RWPE2 (cell line): ENCODE measurements at regions not wholly inside any gene's neighbourhood (a gene's known extent, or its start where the extent isn't known, plus 50 kb on each side); places are given as distances from the start of the nearest gene placed in this dataset.

ENCODE experiments used
- ATAC-seq: fragments of 200-7000 bp; cut with Tn5 transposase; 3 replicates; pipeline ENCODE4 v1.9.1; 2021; ENCODE audit warnings: low read depth
- DNase-seq: peaks from one replicate; pipeline ENCODE4 v3.0.0-alpha.2; 2020; ENCODE audit warnings: low spot score
- H3K27ac ChIP-seq: fragments of 450-650 bp; 2 replicates; pipeline ENCODE4 v1.5.1; 2017; ENCODE audit warnings: mild to moderate bottlenecking; ENCODE audit not compliant: poor library complexity, severe bottlenecking
- H3K27me3 ChIP-seq: fragments of 250-450 bp; sonication (Bioruptor Pico); 2 replicates; pipeline ENCODE4 v1.5.1; 2021; ENCODE audit warnings: mild to moderate bottlenecking, moderate library complexity; ENCODE audit not compliant: insufficient read depth, poor library complexity, severe bottlenecking
- H3K36me3 ChIP-seq: fragments of 250-450 bp; sonication (Bioruptor Pico); 2 replicates; pipeline ENCODE4 v1.5.1; 2020; ENCODE audit warnings: low read depth, mild to moderate bottlenecking, moderate library complexity
- H3K4me1 ChIP-seq: fragments of 250-450 bp; sonication (Bioruptor Pico); 2 replicates; pipeline ENCODE4 v1.5.1; 2021; ENCODE audit warnings: mild to moderate bottlenecking, moderate library complexity; ENCODE audit not compliant: insufficient read depth, poor library complexity, severe bottlenecking
- H3K4me3 ChIP-seq: fragments of 250-450 bp; sonication (Bioruptor Pico); 2 replicates; pipeline ENCODE4 v1.5.1; 2021; ENCODE audit warnings: mild to moderate bottlenecking, moderate library complexity; ENCODE audit not compliant: severe bottlenecking
- H3K9me3 ChIP-seq: fragments of 250-450 bp; sonication (Bioruptor Pico); 2 replicates; pipeline ENCODE4 v1.5.1; 2021; ENCODE audit warnings: mild to moderate bottlenecking, moderate library complexity; ENCODE audit not compliant: severe bottlenecking
- TF ChIP-seq, protein P1 (sequence below): fragments of 450-650 bp; IDR thresholded peaks from one replicate; pipeline ENCODE4 v1.5.1; 2017; ENCODE audit warnings: mild to moderate bottlenecking, moderate library complexity; ENCODE audit not compliant: poor library complexity, severe bottlenecking

DNA sequence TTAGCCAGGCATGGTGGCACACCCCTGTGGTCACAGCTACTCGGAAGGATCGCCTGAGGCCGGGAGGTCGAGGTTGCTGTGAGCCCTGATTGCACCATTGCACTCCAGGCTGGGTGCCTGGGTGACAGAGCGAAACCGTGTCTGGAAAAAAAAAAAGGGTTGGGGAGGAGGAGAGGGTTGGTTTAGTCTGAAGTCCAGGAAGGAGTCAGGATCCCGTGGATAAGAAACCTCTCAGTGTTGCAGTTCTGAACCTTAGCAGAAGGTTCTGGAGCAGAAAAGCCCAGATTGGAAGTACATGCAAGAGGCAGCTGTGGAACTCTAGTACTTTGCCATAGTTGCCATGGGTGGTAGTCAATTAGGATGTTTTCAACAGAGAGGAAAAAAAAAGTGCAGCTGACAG lies 125.2 kb upstream of the CPEB4 start:
- ATAC-seq = no peak
- DNase-seq = no peak
- H3K27ac ChIP-seq = no peak overlapping the region
- no peak overlapping the region for H3K4me3 ChIP-seq
- H3K36me3 ChIP-seq = no peaks in the 10 kb centered on the region
- H3K9me3 ChIP-seq = no peaks in the 10 kb centered on the region
- H3K4me1 ChIP-seq = peaks cover 18% of the 10 kb centered on the region
- TF ChIP-seq, protein P1, sequence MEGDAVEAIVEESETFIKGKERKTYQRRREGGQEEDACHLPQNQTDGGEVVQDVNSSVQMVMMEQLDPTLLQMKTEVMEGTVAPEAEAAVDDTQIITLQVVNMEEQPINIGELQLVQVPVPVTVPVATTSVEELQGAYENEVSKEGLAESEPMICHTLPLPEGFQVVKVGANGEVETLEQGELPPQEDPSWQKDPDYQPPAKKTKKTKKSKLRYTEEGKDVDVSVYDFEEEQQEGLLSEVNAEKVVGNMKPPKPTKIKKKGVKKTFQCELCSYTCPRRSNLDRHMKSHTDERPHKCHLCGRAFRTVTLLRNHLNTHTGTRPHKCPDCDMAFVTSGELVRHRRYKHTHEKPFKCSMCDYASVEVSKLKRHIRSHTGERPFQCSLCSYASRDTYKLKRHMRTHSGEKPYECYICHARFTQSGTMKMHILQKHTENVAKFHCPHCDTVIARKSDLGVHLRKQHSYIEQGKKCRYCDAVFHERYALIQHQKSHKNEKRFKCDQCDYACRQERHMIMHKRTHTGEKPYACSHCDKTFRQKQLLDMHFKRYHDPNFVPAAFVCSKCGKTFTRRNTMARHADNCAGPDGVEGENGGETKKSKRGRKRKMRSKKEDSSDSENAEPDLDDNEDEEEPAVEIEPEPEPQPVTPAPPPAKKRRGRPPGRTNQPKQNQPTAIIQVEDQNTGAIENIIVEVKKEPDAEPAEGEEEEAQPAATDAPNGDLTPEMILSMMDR = no peak
- no peaks in the 10 kb centered on the region for H3K27me3 ChIP-seq

DNA sequence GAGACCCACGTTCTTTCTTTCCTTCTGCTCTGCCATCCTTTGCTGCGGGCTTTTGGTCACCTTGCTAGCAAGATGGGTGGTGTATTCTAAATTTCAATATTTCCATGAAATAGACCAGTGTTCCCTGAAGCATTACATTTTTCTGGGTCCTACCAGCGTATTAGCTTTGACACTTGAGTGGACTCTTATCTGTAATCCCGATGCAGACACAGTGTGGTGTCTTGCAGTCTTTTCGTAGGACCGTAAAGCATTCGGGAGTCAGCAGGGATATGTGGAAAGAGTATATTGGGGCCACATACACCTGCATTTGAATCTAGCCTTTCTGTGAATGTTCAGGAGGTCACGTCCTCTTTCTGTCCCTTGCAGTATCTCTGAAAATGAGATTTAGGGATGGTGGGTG lies 124.7 kb upstream of the CPEB4 start:
- peaks cover 18% of the 10 kb centered on the region for H3K4me1 ChIP-seq

DNA sequence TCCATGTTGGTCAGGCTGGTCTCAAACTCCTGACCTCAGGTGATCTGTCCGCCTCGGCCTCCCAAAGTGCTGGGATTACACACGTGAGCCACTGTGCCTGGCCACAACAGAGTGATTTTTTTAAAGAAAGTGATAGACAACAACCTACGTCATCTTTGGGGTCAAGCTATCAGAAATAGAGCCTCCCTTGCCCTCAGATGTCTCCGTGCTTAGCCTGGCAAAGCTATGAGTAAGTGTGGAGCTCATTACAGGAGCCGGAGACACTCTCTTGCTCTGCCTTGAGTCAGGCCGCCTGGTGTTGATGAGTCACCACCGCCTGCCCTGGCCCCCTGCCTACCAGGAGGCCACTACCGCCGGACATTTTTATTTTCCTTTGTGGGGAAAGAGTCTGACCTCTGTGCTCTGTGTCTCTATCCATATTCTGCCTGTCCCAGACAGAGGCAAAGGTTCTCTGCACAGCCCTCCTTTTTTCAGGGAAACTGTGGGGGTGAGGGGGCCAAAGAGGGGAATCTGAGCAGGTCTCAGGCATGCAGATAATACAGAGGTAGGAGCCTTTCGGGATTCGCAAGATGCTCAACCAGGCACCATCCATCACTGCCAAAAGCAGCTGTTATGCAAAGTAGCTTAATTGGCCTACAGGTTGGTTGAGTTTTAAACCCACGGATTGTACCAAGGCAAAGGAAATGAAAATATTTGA lies 123.7 kb upstream of the CPEB4 start:
- Histone ChIP-seq H3K36me3 (no peaks in the 10 kb centered on the region), H3K4me1 (peaks cover 18% of the 10 kb centered on the region), H3K9me3 (no peaks in the 10 kb centered on the region), H3K4me3 (no peak overlapping the region), H3K27me3 (no peaks in the 10 kb centered on the region), H3K27ac (peak overlapping the region; percentile 83)
- peak; percentile 95 for ATAC-seq
- TF ChIP-seq, protein P1 = no peak
- DNase-seq = peak; percentile 95

More for the DNA sequence above, 124.7 kb upstream of the CPEB4 start:
- no peaks in the 10 kb centered on the region for H3K9me3 ChIP-seq
- TF ChIP-seq, protein P1 = no peak
- no peaks in the 10 kb centered on the region for H3K27me3 ChIP-seq
- H3K4me3 ChIP-seq = no peak overlapping the region
- no peaks in the 10 kb centered on the region for H3K36me3 ChIP-seq
- H3K27ac ChIP-seq = peak overlapping the region; percentile 83
- no peak for ATAC-seq
- no peak for DNase-seq

DNA sequence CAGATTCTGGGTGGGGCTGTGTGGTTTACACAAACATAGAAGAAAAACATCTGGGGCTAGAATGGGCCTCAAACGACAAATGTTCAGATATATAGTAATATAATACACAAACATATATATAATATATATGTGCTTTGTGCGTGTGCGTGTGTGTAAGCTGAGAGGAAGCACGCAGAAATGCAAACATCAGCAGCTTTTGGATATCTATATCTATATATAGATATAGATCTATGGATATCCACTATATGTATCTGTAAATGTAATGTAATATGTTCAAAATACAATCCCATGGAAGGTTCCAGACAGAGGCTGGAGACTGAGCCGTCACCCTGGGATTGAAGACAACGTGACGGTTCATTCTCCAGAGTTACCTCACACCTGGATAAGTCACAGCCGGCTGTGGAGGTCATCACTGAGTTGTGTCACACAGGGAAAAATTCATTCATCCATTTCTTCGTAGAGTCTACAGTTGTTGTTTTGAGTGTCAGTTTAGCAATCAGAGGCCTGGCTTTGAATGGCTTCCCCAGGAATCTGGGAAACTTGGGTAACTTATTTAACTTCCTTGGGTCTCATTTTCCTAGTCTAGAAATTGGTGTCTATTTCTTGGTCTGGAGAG lies 123.0 kb upstream of the CPEB4 start:
- no peaks in the 10 kb centered on the region for H3K36me3 ChIP-seq
- no peaks in the 10 kb centered on the region for H3K27me3 ChIP-seq
- no peak overlapping the region for H3K4me3 ChIP-seq
- H3K4me1 ChIP-seq = peaks cover 18% of the 10 kb centered on the region
- ATAC-seq (no peak), DNase-seq (no peak)
- no peaks in the 10 kb centered on the region for H3K9me3 ChIP-seq
- TF ChIP-seq, protein P1 = no peak
- H3K27ac ChIP-seq = peak overlapping the region; percentile 83

DNA sequence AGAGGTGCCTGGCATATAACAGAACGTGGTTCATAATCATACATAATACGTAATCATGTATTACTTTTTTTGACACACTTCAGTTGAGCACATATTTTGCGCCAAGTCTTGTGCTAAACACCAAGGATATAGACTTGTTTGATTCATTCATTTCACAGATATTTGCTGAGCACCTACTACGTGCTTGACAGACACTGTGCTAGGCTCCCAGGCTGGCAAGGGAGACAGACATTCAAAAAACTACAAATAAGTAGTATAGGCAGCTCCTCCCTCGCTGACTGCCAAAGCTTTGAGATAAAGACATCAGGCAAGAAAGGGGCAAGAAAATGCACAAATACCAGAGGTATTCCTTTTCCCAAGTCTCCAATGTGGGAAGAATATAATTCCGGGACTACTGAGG lies 122.5 kb upstream of the CPEB4 start:
- TF ChIP-seq, protein P1 = no peak
- peaks cover 18% of the 10 kb centered on the region for H3K4me1 ChIP-seq
- H3K27ac ChIP-seq = peak overlapping the region; percentile 83
- H3K9me3 ChIP-seq = no peaks in the 10 kb centered on the region
- H3K27me3 ChIP-seq = no peaks in the 10 kb centered on the region
- H3K4me3 ChIP-seq = no peak overlapping the region
- no peak for ATAC-seq
- DNase-seq = no peak
- H3K36me3 ChIP-seq = no peaks in the 10 kb centered on the region
